Loucy (cell line): ENCODE measurements at regions not wholly inside any gene's neighbourhood (a gene's known extent, or its start where the extent isn't known, plus 50 kb on each side); places are given as distances from the start of the nearest gene placed in this dataset.

ENCODE experiments used
- EZH2phosphoT487 ChIP-seq: fragments of 200-600 bp; IDR thresholded peaks from 2 replicates; pipeline ENCODE4 v1.6.1; 2018; ENCODE audit warnings: antibody characterized with exemption, mild to moderate bottlenecking, moderate library complexity, borderline replicate concordance
- TF ChIP-seq, protein P1 (sequence below): fragments of 200-600 bp; sonication (generic); conservative IDR thresholded peaks from 2 replicates; pipeline ENCODE4 v1.5.1; 2014; ENCODE audit warnings: mild to moderate bottlenecking, antibody characterized with exemption, low read length

DNA sequence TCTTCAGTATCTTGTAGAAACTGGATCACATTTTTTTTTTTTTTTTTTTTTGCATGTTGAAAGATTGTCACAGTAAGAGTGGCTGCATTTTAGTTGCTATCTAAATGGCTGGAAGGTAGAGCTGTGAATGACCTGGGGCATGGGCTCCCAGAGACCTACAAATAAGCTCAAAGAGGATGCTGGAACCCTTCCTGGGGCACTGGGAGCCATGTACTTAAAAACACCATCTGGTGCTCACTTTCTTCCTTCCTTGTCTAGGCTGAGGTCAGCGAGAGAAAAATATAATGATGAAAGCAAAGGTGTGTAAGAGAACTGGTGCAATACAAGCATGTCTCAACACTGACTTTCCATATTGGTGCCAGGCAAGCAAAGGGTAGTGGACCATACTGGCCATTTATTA lies 323.9 kb downstream of the SV2B start:
- no peak for TF ChIP-seq EZH2phosphoT487
- TF ChIP-seq, protein P1, sequence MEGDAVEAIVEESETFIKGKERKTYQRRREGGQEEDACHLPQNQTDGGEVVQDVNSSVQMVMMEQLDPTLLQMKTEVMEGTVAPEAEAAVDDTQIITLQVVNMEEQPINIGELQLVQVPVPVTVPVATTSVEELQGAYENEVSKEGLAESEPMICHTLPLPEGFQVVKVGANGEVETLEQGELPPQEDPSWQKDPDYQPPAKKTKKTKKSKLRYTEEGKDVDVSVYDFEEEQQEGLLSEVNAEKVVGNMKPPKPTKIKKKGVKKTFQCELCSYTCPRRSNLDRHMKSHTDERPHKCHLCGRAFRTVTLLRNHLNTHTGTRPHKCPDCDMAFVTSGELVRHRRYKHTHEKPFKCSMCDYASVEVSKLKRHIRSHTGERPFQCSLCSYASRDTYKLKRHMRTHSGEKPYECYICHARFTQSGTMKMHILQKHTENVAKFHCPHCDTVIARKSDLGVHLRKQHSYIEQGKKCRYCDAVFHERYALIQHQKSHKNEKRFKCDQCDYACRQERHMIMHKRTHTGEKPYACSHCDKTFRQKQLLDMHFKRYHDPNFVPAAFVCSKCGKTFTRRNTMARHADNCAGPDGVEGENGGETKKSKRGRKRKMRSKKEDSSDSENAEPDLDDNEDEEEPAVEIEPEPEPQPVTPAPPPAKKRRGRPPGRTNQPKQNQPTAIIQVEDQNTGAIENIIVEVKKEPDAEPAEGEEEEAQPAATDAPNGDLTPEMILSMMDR = no peak
